HG03354 (cell line): ENCODE measurements at regions not wholly inside any gene's neighbourhood (a gene's known extent, or its start where the extent isn't known, plus 50 kb on each side); places are given as distances from the start of the nearest gene placed in this dataset.

ENCODE experiments used
- ATAC-seq: cut with Tn5 transposase; IDR thresholded peaks from one replicate; pipeline ENCODE4 v1.9.1; 2021; ENCODE audit warnings: mild to moderate bottlenecking; ENCODE audit not compliant: unreplicated experiment, poor library complexity, severe bottlenecking

GRCh38 chr4:175421506-175421905 lies 390.6 kb downstream of the GPM6A start:
- no peak for ATAC-seq

GRCh38 chr4:175422331-175422730 lies 389.7 kb downstream of the GPM6A start:
- no peak for ATAC-seq

- ATAC-seq = no peak
Observed at GRCh38 chr4:175424111-175424510, 388.0 kb downstream of the GPM6A start.

- no peak for ATAC-seq
Observed at GRCh38 chr4:175427751-175428150, 384.3 kb downstream of the GPM6A start.

DNA sequence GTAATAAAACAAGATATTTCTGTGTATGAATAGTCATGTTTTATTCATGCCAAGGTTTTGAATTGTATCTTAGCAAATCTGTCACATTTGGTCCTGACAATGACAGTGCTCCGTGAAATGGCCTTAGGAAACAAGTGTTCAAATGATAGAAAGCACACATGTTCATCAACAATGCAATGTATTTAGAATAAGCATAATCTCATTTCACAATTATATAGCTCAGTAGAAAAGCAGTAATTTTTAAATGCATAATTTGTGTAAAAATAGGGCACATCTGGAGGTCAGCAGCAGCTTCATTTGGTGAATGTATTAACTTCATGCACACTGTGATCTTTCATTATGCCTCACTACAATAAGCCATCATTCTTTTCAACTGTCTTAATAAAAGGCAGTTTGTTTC lies 380.4 kb downstream of the GPM6A start:
- no peak for ATAC-seq

- no peak for ATAC-seq
Observed at GRCh38 chr4:175435381-175435783, 376.7 kb downstream of the GPM6A start.

GRCh38 chr4:175436196-175436595 lies 375.9 kb downstream of the GPM6A start:
- no peak for ATAC-seq

DNA sequence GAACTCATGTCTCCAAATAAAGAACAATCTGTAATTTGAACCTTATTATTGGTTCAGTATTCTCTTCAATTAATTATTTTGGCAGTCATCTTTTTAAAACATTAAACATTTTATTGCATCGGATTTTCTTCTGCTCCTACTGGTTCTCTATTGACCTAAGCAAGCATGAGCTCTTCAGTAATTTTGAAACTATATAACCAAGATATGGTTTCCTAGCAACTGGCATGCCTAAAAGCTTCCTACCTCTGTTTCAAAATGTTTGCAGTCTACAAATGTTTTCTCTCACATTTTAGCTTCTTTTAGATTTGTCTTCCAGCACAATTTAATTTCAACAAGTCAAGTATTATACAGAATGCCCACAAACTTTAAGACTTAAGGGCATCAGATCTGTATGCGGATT lies 371.3 kb downstream of the GPM6A start:
- ATAC-seq = no peak

DNA sequence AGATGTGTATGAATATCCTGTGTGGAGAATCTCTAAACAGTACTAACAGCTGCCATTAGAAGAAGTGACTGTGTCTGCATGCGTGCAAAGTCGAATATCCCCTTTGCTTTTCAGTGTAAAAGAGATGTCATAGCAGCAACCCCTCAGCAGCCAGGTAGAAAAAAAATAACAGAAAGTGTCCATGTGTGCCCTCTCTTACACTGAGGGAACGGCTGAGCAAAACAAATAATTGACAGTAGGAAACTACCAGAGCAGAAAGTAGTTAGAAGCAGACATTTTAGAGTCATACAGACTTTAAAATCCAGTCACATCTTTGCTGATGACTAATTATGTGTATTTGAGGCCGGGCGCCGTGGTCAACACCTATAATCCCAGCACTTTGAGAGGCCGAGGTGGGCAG lies 370.8 kb downstream of the GPM6A start:
- no peak for ATAC-seq

- ATAC-seq = no peak
Observed at GRCh38 chr4:175443547-175443946, 368.5 kb downstream of the GPM6A start.

- ATAC-seq = no peak
Observed at GRCh38 chr4:175444512-175444911, 367.6 kb downstream of the GPM6A start.

- ATAC-seq = no peak
Observed at GRCh38 chr4:175447016-175447415, 365.0 kb downstream of the GPM6A start.

DNA sequence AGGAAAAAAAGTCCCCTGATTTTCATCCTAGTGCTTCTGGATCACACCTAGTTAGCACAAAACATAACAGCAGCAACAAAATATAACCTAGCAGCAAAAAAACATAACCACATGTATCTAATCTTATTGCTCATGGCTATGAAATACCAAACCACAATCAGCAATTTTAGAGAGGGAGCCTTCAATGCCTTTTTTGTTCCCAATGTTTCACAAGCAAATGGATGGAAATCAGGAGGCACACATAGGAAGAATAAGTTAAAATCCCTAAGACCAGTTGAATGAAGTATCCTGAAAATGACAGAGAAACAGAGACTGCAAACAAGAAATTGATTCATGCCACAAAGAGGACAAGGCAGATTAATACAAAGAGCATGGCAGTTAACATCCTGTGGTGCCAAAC lies 361.6 kb downstream of the GPM6A start:
- ATAC-seq = no peak

DNA sequence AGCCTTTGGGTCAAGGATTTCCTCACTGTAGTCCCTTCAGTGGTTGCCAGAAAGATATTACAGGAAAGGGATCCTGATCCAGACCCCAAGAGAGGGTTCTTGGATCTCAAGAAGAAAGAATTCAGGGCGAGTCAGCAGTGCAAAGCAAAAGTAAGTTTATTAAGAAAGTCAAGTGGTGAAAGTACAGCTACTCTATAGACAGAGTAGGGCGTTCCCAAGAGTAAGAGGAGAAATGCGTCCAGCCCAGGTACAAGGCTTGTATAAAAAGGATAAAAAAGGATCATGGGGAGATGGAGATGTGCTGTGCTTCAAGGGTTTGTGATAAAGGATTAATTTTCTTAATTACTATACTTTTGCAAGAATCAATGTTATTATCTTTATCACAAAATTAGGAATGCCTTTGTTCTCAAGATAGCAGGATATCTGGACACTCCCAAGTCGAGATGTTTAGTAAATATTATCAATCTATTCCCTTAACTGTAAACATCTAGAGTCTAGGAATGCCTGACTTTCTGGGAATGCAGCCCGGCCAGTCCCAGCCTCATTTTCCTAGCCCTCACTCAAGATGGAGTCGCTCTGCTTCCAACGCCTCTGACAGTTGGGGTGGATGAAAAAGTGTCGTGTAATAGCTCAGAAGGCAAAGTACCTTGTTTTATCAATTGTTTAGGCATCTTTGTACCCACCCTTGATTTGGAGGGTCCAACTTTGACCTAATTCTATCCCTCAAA lies 360.7 kb downstream of the GPM6A start:
- ATAC-seq = no peak

- no peak for ATAC-seq
Observed at GRCh38 chr4:175453456-175453855, 358.6 kb downstream of the GPM6A start.

- ATAC-seq = no peak
Observed at GRCh38 chr4:175456131-175456530, 355.9 kb downstream of the GPM6A start.

- ATAC-seq = no peak
Observed at GRCh38 chr4:175457956-175458355, 354.1 kb downstream of the GPM6A start.

DNA sequence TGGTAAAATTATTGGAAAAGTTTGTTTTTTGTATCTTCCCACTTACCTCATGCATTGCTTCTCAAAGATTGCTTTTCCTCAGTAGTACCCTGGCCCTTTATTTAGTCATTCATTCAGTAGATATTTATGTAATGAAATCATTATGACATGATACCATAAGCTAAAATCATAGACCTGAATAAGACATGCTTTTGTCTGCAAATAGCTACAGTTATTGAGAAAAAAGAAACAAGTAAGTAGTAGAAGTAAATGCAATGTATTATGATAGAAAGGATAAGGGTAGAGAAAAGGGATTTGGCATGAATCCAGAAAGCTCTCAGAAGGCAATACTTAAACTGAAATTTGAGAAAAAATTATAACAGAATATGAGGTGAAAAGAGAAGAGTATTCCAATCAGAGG lies 352.5 kb downstream of the GPM6A start:
- ATAC-seq = no peak

- no peak for ATAC-seq
Observed at GRCh38 chr4:175460414-175460813, 351.6 kb downstream of the GPM6A start.

GRCh38 chr4:175469514-175469913 lies 342.6 kb downstream of the GPM6A start:
- ATAC-seq = no peak

DNA sequence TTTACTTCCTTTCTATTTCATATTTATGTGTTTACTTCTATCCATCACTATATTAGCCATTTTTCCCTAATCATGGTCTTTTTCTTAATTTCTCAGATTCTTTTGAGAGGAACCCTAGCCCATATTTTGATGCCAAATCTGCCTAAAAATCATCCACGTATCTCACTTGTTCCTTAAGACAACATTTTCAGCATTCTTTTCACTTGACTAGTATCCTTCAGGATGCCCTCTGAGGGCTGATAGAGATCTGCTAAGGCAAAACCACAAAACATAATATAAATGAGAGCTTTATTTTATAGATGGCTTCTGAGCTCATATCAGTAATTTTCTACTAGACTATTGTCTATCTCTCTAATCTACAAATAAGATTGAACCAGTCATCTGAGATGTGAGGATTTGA lies 341.9 kb downstream of the GPM6A start:
- ATAC-seq = no peak

- no peak for ATAC-seq
Observed at GRCh38 chr4:175480404-175480803, 331.7 kb downstream of the GPM6A start.
